Karpas-422 (cell line): ENCODE measurements at regions not wholly inside any gene's neighbourhood (a gene's known extent, or its start where the extent isn't known, plus 50 kb on each side); places are given as distances from the start of the nearest gene placed in this dataset.

Source experiments
- DNase-seq: peaks from one replicate; pipeline ENCODE4 v3.0.0-alpha.2; 2015
- H2AFZ ChIP-seq: fragments of 200-600 bp; sonication (generic); 2 replicates; pipeline ENCODE4 v1.6.1; 2014; ENCODE audit warnings: antibody characterized with exemption, low read length, mixed read lengths
- H3K27ac ChIP-seq: fragments of 200-600 bp; sonication (generic); 2 replicates; pipeline ENCODE4 v1.5.1; 2014; ENCODE audit warnings: mild to moderate bottlenecking, low read length, moderate library complexity
- H3K27me3 ChIP-seq: fragments of 200-600 bp; sonication (generic); 2 replicates; pipeline ENCODE4 v1.6.1; 2014; ENCODE audit warnings: low read length, mixed read lengths
- H3K36me3 ChIP-seq: fragments of 200-600 bp; sonication (generic); 2 replicates; pipeline ENCODE4 v1.6.1; 2014; ENCODE audit warnings: low read length, mixed read lengths; ENCODE audit not compliant: insufficient read depth
- H3K4me1 ChIP-seq: fragments of 200-600 bp; sonication (generic); 2 replicates; pipeline ENCODE4 v1.6.1; 2014; ENCODE audit warnings: mild to moderate bottlenecking, low read length, mixed read lengths
- H3K4me2 ChIP-seq: fragments of 200-600 bp; sonication (generic); 2 replicates; pipeline ENCODE4 v1.6.1; 2014; ENCODE audit warnings: low read length, low read depth, mild to moderate bottlenecking; ENCODE audit not compliant: poor library complexity, severe bottlenecking
- H3K4me3 ChIP-seq: fragments of 200-600 bp; sonication (generic); 2 replicates; pipeline ENCODE4 v1.5.1; 2014; ENCODE audit warnings: mild to moderate bottlenecking, antibody characterized with exemption, low read length, mixed read lengths
- H3K79me2 ChIP-seq: fragments of 200-600 bp; sonication (generic); 2 replicates; pipeline ENCODE4 v1.6.1; 2014; ENCODE audit warnings: mild to moderate bottlenecking, low read length, mixed read lengths
- H3K9ac ChIP-seq: fragments of 200-600 bp; sonication (generic); 2 replicates; pipeline ENCODE4 v1.6.0; 2014; ENCODE audit warnings: low read length
- H3K9me2 ChIP-seq: fragments of 200-600 bp; sonication (generic), shearing (Covaris generic); replicated peaks from 2 replicates; pipeline ENCODE4 v1.6.0; 2014; ENCODE audit warnings: mild to moderate bottlenecking, low read length, moderate library complexity; ENCODE audit not compliant: insufficient read depth
- H3K9me3 ChIP-seq: fragments of 300-700, 200-600 bp; sonication (generic); 2 replicates; pipeline ENCODE4 v1.6.1; 2014; ENCODE audit warnings: low read length, mixed read lengths
- H4K20me1 ChIP-seq: fragments of 200-600 bp; sonication (generic); 2 replicates; pipeline ENCODE4 v1.6.1; 2014; ENCODE audit warnings: mild to moderate bottlenecking, antibody characterized with exemption, low read length, low read depth; ENCODE audit not compliant: insufficient read depth

DNA sequence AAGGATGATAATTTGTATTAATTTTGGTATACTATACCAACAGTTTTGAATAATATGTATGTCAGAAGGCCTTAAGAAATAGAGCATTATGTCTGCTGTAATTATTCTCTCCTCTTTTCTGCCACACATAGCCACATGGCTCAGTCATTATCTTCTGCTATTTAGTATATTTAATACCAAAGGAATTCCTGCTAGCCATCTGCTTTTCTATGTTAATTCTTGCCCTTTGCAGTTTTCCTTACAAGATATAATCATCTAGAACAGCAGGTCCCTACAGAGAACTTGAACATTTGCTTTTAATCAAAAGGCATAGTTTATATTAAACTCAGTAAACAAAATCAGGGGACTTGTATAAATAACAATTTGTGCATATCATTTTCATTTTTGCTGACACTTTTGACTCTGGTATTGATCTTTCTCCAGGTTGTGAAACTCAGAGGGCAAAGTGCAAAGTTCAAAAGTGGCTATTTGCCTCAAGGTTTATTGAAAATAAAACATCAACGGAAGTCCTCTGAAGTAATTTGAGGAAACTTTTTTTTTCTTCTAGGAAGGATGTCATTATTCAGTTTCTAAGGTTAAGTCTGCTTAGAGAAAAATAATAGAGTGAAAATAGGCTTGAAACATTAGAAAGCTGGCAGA lies 702.0 kb downstream of the KCNJ2 start:
- H3K9me2 ChIP-seq, result no peaks in the 10 kb centered on the region
- no peaks in the 10 kb centered on the region for H3K36me3 ChIP-seq
- H3K9me3 ChIP-seq, result no peaks in the 10 kb centered on the region
- no peaks in the 10 kb centered on the region for H3K79me2 ChIP-seq
- no peak overlapping the region for H3K27ac ChIP-seq
- no peak for DNase-seq
- H3K9ac ChIP-seq, result no peak overlapping the region
- H3K4me1 ChIP-seq, result no peaks in the 10 kb centered on the region
- no peak overlapping the region for H3K4me3 ChIP-seq
- H3K4me2 ChIP-seq, result no peak overlapping the region
- no peaks in the 10 kb centered on the region for H3K27me3 ChIP-seq
- H4K20me1 ChIP-seq, result no peaks in the 10 kb centered on the region
- H2AFZ ChIP-seq, result no peak overlapping the region

DNA sequence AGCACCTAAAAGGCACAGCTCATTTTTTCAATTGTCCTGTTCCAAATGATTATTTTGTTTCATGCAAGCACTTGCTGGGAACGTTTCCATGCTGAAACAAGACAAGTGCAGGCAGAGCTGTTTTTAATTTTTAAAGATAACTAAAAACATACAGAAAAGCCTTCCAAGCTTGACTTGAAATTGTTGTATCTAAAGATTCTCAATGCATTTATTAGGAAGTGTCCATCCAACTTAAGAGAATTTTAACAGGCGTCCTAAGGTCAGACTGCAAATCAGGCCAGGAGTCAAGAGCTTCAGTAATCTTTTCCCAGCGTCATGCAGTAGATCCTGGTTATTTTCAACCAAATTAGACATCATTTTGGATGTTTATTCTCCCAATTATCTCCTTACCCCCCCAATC lies 702.8 kb downstream of the KCNJ2 start:
- Histone ChIP-seq H3K9me2 (no peaks in the 10 kb centered on the region), H2AFZ (no peak overlapping the region), H3K9ac (no peak overlapping the region), H3K36me3 (no peaks in the 10 kb centered on the region), H4K20me1 (no peaks in the 10 kb centered on the region), H3K9me3 (no peaks in the 10 kb centered on the region), H3K4me1 (no peaks in the 10 kb centered on the region), H3K27ac (no peak overlapping the region), H3K4me2 (no peak overlapping the region), H3K4me3 (no peak overlapping the region), H3K79me2 (no peaks in the 10 kb centered on the region), H3K27me3 (no peaks in the 10 kb centered on the region)
- no peak for DNase-seq

DNA sequence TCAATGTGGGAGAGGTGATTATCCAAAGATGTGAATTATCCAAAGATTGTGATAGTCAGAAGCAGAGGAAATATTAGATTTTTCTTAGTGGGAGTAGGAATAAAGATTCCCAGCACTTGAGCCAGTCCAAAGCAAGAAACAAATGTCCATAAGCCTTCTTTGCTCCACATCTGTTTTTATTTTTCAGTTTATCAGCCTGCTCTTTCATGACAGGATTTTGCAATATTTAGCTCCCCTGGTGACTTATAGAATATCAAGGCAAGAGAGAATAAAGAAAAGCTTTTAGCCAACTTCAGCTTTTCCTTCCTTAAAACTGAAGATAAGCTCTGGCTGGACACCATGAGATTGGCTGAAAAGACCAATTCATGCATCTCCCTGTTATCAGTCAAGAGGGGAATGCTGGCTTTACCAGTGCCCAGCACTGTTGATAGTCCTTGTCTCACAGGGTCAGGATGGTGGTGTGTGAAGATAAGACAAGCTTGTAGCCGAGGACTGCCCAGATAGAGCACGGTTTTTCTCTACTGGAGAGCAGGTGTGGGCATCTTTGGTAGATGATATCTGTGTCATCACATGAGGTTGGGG lies 706.5 kb downstream of the KCNJ2 start:
- H3K27ac ChIP-seq, result no peak overlapping the region
- no peak overlapping the region for H2AFZ ChIP-seq
- H3K4me1 ChIP-seq, result no peaks in the 10 kb centered on the region
- no peak overlapping the region for H3K4me3 ChIP-seq
- H3K9me3 ChIP-seq, result no peaks in the 10 kb centered on the region
- H3K4me2 ChIP-seq, result no peak overlapping the region
- no peak for DNase-seq
- H3K9ac ChIP-seq, result no peak overlapping the region
- no peaks in the 10 kb centered on the region for H3K9me2 ChIP-seq
- H3K27me3 ChIP-seq, result no peaks in the 10 kb centered on the region
- no peaks in the 10 kb centered on the region for H3K79me2 ChIP-seq
- no peaks in the 10 kb centered on the region for H3K36me3 ChIP-seq
- no peaks in the 10 kb centered on the region for H4K20me1 ChIP-seq

DNA sequence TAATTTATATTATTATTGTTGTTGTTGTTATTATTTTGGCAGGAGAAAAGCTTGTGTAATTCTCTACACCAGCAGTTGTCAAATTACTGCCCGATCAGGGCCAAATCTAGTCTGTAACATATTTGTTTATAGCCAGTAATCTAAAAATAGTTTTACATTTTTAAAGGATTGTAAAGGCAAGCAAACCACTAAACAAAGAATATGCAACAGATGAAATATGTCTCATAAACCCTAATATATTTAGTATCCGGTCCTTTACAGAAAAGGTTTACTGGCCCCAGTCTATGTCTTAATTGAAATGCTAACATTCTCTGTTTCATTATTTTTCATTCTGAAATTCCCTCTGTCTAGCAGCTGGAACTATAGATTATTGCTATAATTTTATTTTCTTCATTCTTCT lies 709.5 kb downstream of the KCNJ2 start:
- H3K4me3 ChIP-seq, result no peak overlapping the region

DNA sequence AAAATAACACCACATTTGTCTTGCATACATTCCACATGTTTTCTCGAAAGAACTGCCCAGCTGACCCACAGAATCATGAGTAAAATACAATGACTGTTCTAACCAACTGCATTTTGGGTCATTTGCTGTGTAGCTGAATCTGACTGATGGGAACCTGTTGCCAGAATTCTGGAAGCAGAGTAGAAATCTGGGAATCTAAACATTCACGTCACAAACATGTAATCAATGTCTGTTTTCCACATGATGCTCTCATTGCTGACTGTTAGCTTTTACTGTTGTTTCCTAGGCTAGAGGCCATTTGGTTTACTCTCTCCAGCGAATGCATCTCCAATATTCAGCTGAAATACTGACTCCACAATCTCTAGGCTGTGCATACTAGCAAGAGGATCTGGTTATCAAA lies 710.1 kb downstream of the KCNJ2 start:
- Histone ChIP-seq H3K9me3 (no peaks in the 10 kb centered on the region), H4K20me1 (no peaks in the 10 kb centered on the region), H3K4me2 (no peak overlapping the region), H3K4me3 (no peak overlapping the region), H3K36me3 (no peaks in the 10 kb centered on the region), H3K9me2 (no peaks in the 10 kb centered on the region), H3K27ac (no peak overlapping the region), H3K79me2 (no peaks in the 10 kb centered on the region), H3K27me3 (no peaks in the 10 kb centered on the region), H2AFZ (no peak overlapping the region), H3K4me1 (no peaks in the 10 kb centered on the region), H3K9ac (no peak overlapping the region)
- DNase-seq, result no peak

More for the DNA sequence above, 709.5 kb downstream of the KCNJ2 start:
- Histone ChIP-seq H3K36me3 (no peaks in the 10 kb centered on the region), H3K79me2 (no peaks in the 10 kb centered on the region), H3K9ac (no peak overlapping the region), H2AFZ (no peak overlapping the region), H3K9me3 (no peaks in the 10 kb centered on the region), H3K4me2 (no peak overlapping the region), H3K9me2 (no peaks in the 10 kb centered on the region), H3K4me1 (no peaks in the 10 kb centered on the region), H3K27me3 (no peaks in the 10 kb centered on the region), H3K27ac (no peak overlapping the region), H4K20me1 (no peaks in the 10 kb centered on the region)
- no peak for DNase-seq

DNA sequence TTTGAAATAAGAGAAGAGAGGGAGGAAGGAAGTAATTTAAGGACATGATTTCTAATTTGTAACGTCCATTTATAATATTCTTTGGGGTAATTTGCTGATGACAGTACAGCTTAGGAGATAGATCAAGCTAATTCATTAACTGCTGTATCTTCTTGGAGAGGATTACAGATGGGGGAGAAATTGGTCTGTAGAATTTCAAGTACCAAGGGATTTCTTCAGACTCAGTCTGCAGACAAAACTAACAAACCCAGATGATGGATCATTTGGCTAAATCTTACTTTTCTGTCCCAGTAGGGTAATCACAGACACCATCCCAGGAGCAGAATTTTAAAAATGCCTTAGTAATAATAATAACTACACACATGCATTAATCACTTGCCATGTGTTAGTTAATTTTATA lies 711.8 kb downstream of the KCNJ2 start:
- H3K9ac ChIP-seq, result no peak overlapping the region
- no peaks in the 10 kb centered on the region for H3K9me2 ChIP-seq
- H3K36me3 ChIP-seq, result no peaks in the 10 kb centered on the region
- DNase-seq, result no peak
- no peaks in the 10 kb centered on the region for H4K20me1 ChIP-seq
- H3K27me3 ChIP-seq, result no peaks in the 10 kb centered on the region
- no peak overlapping the region for H3K27ac ChIP-seq
- no peaks in the 10 kb centered on the region for H3K79me2 ChIP-seq
- no peak overlapping the region for H3K4me2 ChIP-seq
- no peak overlapping the region for H3K4me3 ChIP-seq
- no peak overlapping the region for H2AFZ ChIP-seq
- H3K4me1 ChIP-seq, result no peaks in the 10 kb centered on the region
- H3K9me3 ChIP-seq, result no peaks in the 10 kb centered on the region

DNA sequence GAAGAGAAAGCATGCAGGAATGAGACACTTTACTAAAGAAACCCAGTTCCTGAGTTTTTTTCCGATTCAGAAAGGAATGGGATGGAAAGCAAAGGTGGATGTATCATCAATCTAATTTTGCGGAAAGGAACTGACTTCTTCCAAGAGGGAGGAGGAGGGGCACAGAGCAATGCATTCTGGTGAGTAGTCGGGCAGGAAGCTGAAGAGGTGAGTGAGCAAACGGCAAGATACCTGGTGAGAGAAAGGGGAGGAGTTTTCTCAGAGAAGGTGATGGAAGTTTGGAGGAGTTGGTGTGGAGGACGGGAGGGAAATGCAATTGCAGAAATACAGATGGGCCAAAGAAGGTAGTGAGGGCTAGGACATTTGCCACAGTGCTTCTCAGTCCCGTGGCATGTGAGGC lies 713.2 kb downstream of the KCNJ2 start:
- no peak overlapping the region for H2AFZ ChIP-seq
- no peaks in the 10 kb centered on the region for H4K20me1 ChIP-seq
- no peak overlapping the region for H3K9ac ChIP-seq
- H3K79me2 ChIP-seq, result no peaks in the 10 kb centered on the region
- H3K36me3 ChIP-seq, result no peaks in the 10 kb centered on the region
- DNase-seq, result no peak
- no peak overlapping the region for H3K4me3 ChIP-seq
- no peaks in the 10 kb centered on the region for H3K9me3 ChIP-seq
- H3K9me2 ChIP-seq, result no peaks in the 10 kb centered on the region
- no peak overlapping the region for H3K4me2 ChIP-seq
- H3K27ac ChIP-seq, result no peak overlapping the region
- H3K27me3 ChIP-seq, result no peaks in the 10 kb centered on the region
- H3K4me1 ChIP-seq, result no peaks in the 10 kb centered on the region

DNA sequence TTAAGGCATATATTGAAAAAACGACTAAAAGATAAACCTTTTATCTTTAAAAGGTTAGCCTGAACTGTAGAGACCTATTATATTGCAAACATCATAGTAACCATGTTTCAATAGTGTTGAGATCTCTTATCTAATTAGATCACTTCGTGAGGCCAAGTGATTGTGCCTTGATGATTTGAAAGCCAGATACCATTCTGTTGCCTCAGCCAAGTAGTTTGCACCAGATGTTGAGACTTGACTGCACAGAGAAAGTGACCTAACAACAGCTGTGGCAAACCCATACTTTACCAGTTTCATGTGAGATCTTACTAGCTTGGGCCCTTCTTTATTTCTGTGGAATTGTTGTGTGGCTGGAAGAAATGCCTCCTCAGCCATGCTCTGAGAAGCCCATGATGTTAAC lies 717.3 kb downstream of the KCNJ2 start:
- Histone ChIP-seq H4K20me1 (no peaks in the 10 kb centered on the region), H3K4me1 (no peaks in the 10 kb centered on the region), H2AFZ (no peak overlapping the region), H3K4me3 (no peak overlapping the region), H3K9ac (no peak overlapping the region), H3K9me2 (no peaks in the 10 kb centered on the region), H3K27ac (no peak overlapping the region), H3K9me3 (no peaks in the 10 kb centered on the region), H3K79me2 (no peaks in the 10 kb centered on the region), H3K27me3 (no peaks in the 10 kb centered on the region), H3K4me2 (no peak overlapping the region), H3K36me3 (no peaks in the 10 kb centered on the region)
- DNase-seq, result no peak
